Mammary epithelial cell (primary cell): ENCODE measurements at regions not wholly inside any gene's neighbourhood (a gene's known extent, or its start where the extent isn't known, plus 50 kb on each side); places are given as distances from the start of the nearest gene placed in this dataset.

Source experiments
- EZH2 ChIP-seq: IDR thresholded peaks from 2 replicates; pipeline ENCODE4 v1.6.1; 2012; ENCODE audit warnings: low read length, inconsistent platforms, borderline replicate concordance
- TF ChIP-seq, protein P1 (sequence below), 2 donors: IDR thresholded peaks in 1 of 2; conservative IDR thresholded peaks in 1 of 2; 2 replicates each; pipeline ENCODE4 v1.5.1; 2011 to 2012; ENCODE audit warnings: inconsistent platforms in 2 of 2, low read length in 2 of 2, mild to moderate bottlenecking in 2 of 2, control low read depth in 1 of 2, low read depth in 1 of 2; ENCODE audit not compliant: insufficient read depth in 1 of 2; ENCODE audit errors: extremely low read depth in 1 of 2

DNA sequence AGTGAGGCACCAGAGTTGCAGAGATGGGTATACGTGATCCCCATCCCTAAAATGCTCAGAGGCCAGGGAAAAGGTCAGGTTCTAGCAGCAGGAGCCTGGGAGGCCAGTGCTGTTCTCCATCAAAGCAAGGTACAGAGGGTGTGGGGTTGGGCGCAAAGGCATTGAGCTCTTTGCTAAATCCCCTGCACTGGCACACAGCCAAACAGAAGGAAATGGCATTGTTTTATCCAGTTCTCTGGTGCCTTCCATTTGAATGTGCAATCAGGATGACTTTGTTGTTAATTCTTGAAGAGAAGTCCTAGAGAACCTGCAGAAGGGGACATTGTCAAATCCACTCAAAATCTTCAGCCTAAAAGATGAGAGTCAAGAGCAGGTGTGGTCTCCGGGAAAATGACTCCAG is 111.3 kb upstream of the CHST15 start:
- TF ChIP-seq, protein P1, sequence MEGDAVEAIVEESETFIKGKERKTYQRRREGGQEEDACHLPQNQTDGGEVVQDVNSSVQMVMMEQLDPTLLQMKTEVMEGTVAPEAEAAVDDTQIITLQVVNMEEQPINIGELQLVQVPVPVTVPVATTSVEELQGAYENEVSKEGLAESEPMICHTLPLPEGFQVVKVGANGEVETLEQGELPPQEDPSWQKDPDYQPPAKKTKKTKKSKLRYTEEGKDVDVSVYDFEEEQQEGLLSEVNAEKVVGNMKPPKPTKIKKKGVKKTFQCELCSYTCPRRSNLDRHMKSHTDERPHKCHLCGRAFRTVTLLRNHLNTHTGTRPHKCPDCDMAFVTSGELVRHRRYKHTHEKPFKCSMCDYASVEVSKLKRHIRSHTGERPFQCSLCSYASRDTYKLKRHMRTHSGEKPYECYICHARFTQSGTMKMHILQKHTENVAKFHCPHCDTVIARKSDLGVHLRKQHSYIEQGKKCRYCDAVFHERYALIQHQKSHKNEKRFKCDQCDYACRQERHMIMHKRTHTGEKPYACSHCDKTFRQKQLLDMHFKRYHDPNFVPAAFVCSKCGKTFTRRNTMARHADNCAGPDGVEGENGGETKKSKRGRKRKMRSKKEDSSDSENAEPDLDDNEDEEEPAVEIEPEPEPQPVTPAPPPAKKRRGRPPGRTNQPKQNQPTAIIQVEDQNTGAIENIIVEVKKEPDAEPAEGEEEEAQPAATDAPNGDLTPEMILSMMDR (conservative IDR thresholded peaks at IDR 0.05 in 1 of 2, IDR thresholded peaks at IDR 0.05 in 1 of 2; ENCODE audit: extremely low read depth in 1 of 2, insufficient read depth in 1 of 2, low read depth in 1 of 2, low read length in 2 of 2), result no peak
- TF ChIP-seq EZH2, result no peak
